Natural killer cell (primary cell): ENCODE measurements at regions not wholly inside any gene's neighbourhood (a gene's known extent, or its start where the extent isn't known, plus 50 kb on each side); places are given as distances from the start of the nearest gene placed in this dataset.

ENCODE experiments used
- ATAC-seq, 3 donors: fragments of 150-1000 bp in 2 of 3; fragments of 200-7000 bp in 1 of 3; cut with Tn5 transposase; 1 replicate in 1 of 3; 2 replicates in 2 of 3; pipeline ENCODE4 v1.10.0; 2021; ENCODE audit warnings: mild to moderate bottlenecking in 2 of 3, moderate library complexity in 2 of 3
- DNase-seq, 2 donors: peaks; one replicate each; pipeline versions ENCODE4 v3.0.0 to v3.0.0-alpha.2; 2013 to 2021; ENCODE audit warnings: mixed read lengths in 1 of 2
- H3K27ac ChIP-seq: one replicate; pipeline ENCODE4 v1.5.1; 2013; ENCODE audit warnings: mild to moderate bottlenecking, low read length
- H3K27me3 ChIP-seq: one replicate; pipeline ENCODE4 v1.6.1; 2013; ENCODE audit warnings: low read length; ENCODE audit not compliant: control insufficient read depth, insufficient read depth
- H3K36me3 ChIP-seq: one replicate; pipeline ENCODE4 v1.6.1; 2013; ENCODE audit warnings: low read length; ENCODE audit not compliant: control insufficient read depth, insufficient read depth
- H3K4me1 ChIP-seq: one replicate; pipeline ENCODE4 v1.6.1; 2013; ENCODE audit warnings: low read length; ENCODE audit not compliant: control insufficient read depth, insufficient read depth
- H3K4me3 ChIP-seq: one replicate; pipeline ENCODE4 v1.5.1; 2013; ENCODE audit warnings: low read length
- H3K9me3 ChIP-seq: one replicate; pipeline ENCODE4 v1.6.1; 2013; ENCODE audit warnings: low read length; ENCODE audit not compliant: control insufficient read depth, insufficient read depth
- H3K27ac Mint-ChIP-seq, 2 donors: one replicate each; pipeline ENCODE4 v1.8.0; 2022; ENCODE audit warnings: mild to moderate bottlenecking in 2 of 2, mixed read lengths in 2 of 2, moderate library complexity in 1 of 2
- H3K27me3 Mint-ChIP-seq, 2 donors: one replicate each; pipeline ENCODE4 v1.8.0; 2022; ENCODE audit warnings: low read depth in 2 of 2, mixed read lengths in 2 of 2
- H3K36me3 Mint-ChIP-seq: one replicate; pipeline ENCODE4 v1.8.0; 2022; ENCODE audit warnings: mixed read lengths
- H3K4me1 Mint-ChIP-seq, 2 donors: one replicate each; pipeline ENCODE4 v1.8.0; 2022; ENCODE audit warnings: mixed read lengths in 2 of 2
- H3K4me3 Mint-ChIP-seq: one replicate; pipeline ENCODE4 v1.8.0; 2022; ENCODE audit warnings: mild to moderate bottlenecking, moderate library complexity, mixed read lengths
- H3K9me3 Mint-ChIP-seq, 2 donors: one replicate each; pipeline ENCODE4 v1.8.0; 2022; ENCODE audit warnings: mixed read lengths in 2 of 2
- WGBS: methylation state at CpG from one replicate; pipeline ENCODE4 v1.1.7; 2013; ENCODE audit warnings: missing lambda C conversion rate; ENCODE audit not compliant: insufficient coverage; 5-methylcytosine and 5-hydroxymethylcytosine counted together
- intact Hi-C: fragments of 100-400 bp; cut with micrococcal nuclease; formaldehyde crosslinking; loops from one replicate; pipeline ENCODE4 v1.14.2; 2022
- TF ChIP-seq, protein P1 (sequence below): fragments of 200-600 bp; IDR thresholded peaks from one replicate; pipeline ENCODE4 v1.8.0; 2022; ENCODE audit warnings: antibody characterized with exemption

DNA sequence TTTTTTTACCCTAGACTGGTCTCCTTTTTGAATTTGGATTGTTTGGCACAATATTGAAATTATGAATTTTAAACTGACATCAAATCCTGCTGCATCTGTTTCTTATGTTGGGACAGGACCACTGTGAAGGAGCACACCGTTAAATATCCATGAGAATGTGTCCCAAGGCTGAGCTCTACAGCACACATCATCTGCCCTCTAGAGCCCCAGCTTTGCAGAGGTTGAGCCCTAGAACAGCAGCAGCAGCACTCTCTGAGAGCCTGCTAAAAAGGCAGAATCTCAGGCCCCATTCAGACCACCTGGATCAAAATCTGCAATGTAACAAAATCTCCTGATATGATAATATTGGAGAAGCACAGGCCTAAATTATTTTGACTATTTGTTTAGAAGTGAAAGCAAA lies 192.1 kb upstream of the CCN2 start:
- Mint-ChIP-seq H3K27ac (no peak overlapping the region), H3K27me3 (no peaks in the 10 kb centered on the region), H3K4me1 (no peaks in the 10 kb centered on the region), H3K36me3 (no peaks in the 10 kb centered on the region), H3K4me3 (no peak overlapping the region), H3K9me3 (peaks cover 2 to 4% of the 10 kb centered on the region in 2 donors)
- Histone ChIP-seq H3K4me3 (no peak overlapping the region), H3K9me3 (no peaks in the 10 kb centered on the region), H3K27ac (no peak overlapping the region), H3K27me3 (no peaks in the 10 kb centered on the region), H3K4me1 (no peaks in the 10 kb centered on the region), H3K36me3 (no peaks in the 10 kb centered on the region)
- 77% methylated on average over 1 of the region's 1 CpG for WGBS
- ATAC-seq (no peak), DNase-seq (no peak)
- TF ChIP-seq, protein P1, sequence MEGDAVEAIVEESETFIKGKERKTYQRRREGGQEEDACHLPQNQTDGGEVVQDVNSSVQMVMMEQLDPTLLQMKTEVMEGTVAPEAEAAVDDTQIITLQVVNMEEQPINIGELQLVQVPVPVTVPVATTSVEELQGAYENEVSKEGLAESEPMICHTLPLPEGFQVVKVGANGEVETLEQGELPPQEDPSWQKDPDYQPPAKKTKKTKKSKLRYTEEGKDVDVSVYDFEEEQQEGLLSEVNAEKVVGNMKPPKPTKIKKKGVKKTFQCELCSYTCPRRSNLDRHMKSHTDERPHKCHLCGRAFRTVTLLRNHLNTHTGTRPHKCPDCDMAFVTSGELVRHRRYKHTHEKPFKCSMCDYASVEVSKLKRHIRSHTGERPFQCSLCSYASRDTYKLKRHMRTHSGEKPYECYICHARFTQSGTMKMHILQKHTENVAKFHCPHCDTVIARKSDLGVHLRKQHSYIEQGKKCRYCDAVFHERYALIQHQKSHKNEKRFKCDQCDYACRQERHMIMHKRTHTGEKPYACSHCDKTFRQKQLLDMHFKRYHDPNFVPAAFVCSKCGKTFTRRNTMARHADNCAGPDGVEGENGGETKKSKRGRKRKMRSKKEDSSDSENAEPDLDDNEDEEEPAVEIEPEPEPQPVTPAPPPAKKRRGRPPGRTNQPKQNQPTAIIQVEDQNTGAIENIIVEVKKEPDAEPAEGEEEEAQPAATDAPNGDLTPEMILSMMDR, result no peak
- intact Hi-C loops, result no loop called here

DNA sequence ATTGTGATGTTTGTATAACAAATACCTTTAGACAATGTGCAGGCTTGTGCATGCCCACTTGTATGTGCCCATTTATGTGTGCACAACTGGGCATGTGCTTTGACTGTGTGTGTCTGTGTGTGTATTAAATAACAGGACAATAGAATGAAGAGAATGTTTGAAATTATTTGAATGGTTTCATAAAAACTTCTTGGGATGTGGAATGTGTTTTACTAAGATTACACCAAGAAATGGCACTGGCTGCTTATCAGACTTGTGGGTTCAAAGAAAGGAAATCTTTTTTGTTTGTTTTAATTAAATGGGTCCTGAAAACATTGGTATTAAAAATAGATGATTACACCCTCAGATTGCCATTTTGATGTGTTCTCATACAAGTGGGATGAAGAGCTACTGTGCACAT lies 191.6 kb upstream of the CCN2 start:
- TF ChIP-seq, protein P1, result no peak
- Histone ChIP-seq H3K36me3 (no peaks in the 10 kb centered on the region), H3K27me3 (no peaks in the 10 kb centered on the region), H3K4me1 (no peaks in the 10 kb centered on the region), H3K9me3 (no peaks in the 10 kb centered on the region), H3K4me3 (no peak overlapping the region), H3K27ac (no peak overlapping the region)
- intact Hi-C loops, result no loop called here
- no peak overlapping the region for H3K4me3 Mint-ChIP-seq
- DNase-seq (no peak), ATAC-seq (no peak)
- H3K4me1 Mint-ChIP-seq, result no peaks in the 10 kb centered on the region
- peaks cover 2 to 3% of the 10 kb centered on the region in 2 donors for H3K9me3 Mint-ChIP-seq
- no peaks in the 10 kb centered on the region for H3K27me3 Mint-ChIP-seq
- H3K36me3 Mint-ChIP-seq, result no peaks in the 10 kb centered on the region
- no peak overlapping the region for H3K27ac Mint-ChIP-seq

DNA sequence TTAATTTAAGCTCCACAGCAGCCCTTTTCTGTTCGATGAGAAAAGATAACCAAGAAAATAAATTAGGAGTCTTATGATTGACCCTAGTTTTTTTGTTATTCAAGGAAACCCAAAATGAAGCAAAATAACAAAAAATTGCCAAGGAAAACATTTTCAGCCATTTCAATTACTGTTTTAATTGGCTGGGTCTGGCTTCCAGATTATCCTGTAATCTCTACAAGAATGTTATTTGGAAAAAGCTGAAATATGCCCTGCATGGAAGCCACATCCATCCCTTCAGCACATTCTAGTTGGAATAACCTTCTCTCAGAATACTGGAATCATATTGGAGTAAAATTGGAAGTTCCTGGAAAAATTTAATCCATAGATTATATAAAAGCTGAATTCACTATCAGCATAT lies 191.1 kb upstream of the CCN2 start:
- H3K27me3 Mint-ChIP-seq, result no peaks in the 10 kb centered on the region
- no peaks in the 10 kb centered on the region for H3K4me1 Mint-ChIP-seq
- H3K27me3 ChIP-seq, result no peaks in the 10 kb centered on the region
- no peaks in the 10 kb centered on the region for H3K4me1 ChIP-seq
- WGBS, result 67% methylated on average over 1 of the region's 1 CpG
- no peak overlapping the region for H3K27ac ChIP-seq
- ATAC-seq (no peak), DNase-seq (no peak)
- H3K4me3 Mint-ChIP-seq, result no peak overlapping the region
- no peaks in the 10 kb centered on the region for H3K36me3 Mint-ChIP-seq
- H3K4me3 ChIP-seq, result no peak overlapping the region
- H3K36me3 ChIP-seq, result no peaks in the 10 kb centered on the region
- TF ChIP-seq, protein P1, result no peak
- intact Hi-C loops, result no loop called here
- H3K9me3 ChIP-seq, result no peaks in the 10 kb centered on the region
- peaks cover 2 to 3% of the 10 kb centered on the region in 2 donors for H3K9me3 Mint-ChIP-seq
- H3K27ac Mint-ChIP-seq, result no peak overlapping the region

DNA sequence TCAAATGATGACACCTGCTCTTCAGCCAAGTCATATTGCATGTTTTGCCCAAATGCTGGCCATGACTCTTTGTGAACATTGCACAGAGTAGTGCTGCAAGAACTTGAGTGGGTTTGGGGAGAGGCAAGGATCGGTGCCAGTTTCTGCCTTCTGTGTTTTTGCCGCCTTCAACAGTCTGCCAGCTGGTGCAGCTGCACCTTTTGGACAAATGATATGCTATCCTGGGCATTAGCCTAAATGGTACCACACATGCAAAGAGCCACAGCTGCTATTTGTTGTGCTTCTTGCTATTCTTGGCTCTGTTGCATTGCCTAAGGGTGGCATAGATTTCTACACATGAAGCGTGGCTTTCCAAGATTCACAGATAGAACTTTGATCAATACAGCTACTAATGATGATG lies 189.0 kb upstream of the CCN2 start:
- H3K4me3 Mint-ChIP-seq, result no peak overlapping the region
- DNase-seq, result no peak
- WGBS, result 79% methylated on average over 3 of the region's 3 CpGs
- Histone ChIP-seq H3K27ac (no peak overlapping the region), H3K4me3 (no peak overlapping the region), H3K9me3 (no peaks in the 10 kb centered on the region), H3K36me3 (no peaks in the 10 kb centered on the region), H3K27me3 (no peaks in the 10 kb centered on the region), H3K4me1 (no peaks in the 10 kb centered on the region)
- H3K4me1 Mint-ChIP-seq, result no peaks in the 10 kb centered on the region
- no peak for ATAC-seq
- H3K27ac Mint-ChIP-seq, result no peak overlapping the region
- H3K27me3 Mint-ChIP-seq, result no peaks in the 10 kb centered on the region
- TF ChIP-seq, protein P1, result no peak
- no peaks in the 10 kb centered on the region for H3K36me3 Mint-ChIP-seq
- H3K9me3 Mint-ChIP-seq, result peaks cover 0 to 3% of the 10 kb centered on the region in 2 donors
- intact Hi-C loops, result no loop called here
